WTC11 (cell line): ENCODE measurements at regions not wholly inside any gene's neighbourhood (a gene's known extent, or its start where the extent isn't known, plus 50 kb on each side); places are given as distances from the start of the nearest gene placed in this dataset.

Experiments used
- CREB1 ChIP-seq: sonication (generic); formaldehyde crosslinking; IDR thresholded peaks from 2 replicates; pipeline ENCODE4 v1.8.0; 2023; ENCODE audit warnings: mild to moderate bottlenecking, missing genetic modification reagents
- MXD4 ChIP-seq: fragments of 250-450 bp; sonication (Bioruptor Pico); IDR thresholded peaks from 2 replicates; pipeline ENCODE4 v1.8.0; 2021; ENCODE audit warnings: mild to moderate bottlenecking, moderate library complexity, borderline replicate concordance
- ZBTB21 ChIP-seq: sonication (generic); formaldehyde crosslinking; IDR thresholded peaks from 2 replicates; pipeline ENCODE4 v1.8.1; 2023; ENCODE audit warnings: mild to moderate bottlenecking, missing genetic modification reagents, borderline replicate concordance
- TF ChIP-seq, protein P1 (sequence below): fragments of 200-600 bp; IDR thresholded peaks from 2 replicates; pipeline ENCODE4 v1.8.0; 2022; ENCODE audit warnings: antibody characterized with exemption
- TF ChIP-seq, protein P2 (sequence below): sonication (generic); formaldehyde crosslinking; IDR thresholded peaks from 2 replicates; pipeline ENCODE4 v1.8.0; 2022; ENCODE audit warnings: mild to moderate bottlenecking, missing genetic modification reagents

DNA sequence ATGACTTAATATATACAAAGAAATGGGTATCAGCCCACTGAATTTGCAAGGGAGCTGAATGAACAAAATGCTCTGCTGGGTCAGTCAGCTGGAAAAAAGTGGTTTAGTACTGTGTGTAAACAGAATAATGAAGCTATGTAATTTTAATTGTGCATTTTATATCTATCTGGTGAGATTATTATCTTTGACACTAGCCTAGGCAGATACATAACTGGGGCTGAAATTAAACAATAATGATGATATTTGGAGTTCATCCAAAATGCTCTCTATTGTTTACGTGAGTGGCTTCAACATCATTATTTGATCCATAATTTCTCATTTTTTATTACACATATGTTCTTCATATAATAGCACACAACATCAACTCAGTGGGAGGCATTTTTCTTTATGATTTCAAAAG lies 208.5 kb upstream of the SNX7 start:
- TF ChIP-seq ZBTB21 (no peak), MXD4 (CRISPR knock-in tag) (no peak), CREB1 (CRISPR knock-in tag) (no peak)
- TF ChIP-seq, protein P1, sequence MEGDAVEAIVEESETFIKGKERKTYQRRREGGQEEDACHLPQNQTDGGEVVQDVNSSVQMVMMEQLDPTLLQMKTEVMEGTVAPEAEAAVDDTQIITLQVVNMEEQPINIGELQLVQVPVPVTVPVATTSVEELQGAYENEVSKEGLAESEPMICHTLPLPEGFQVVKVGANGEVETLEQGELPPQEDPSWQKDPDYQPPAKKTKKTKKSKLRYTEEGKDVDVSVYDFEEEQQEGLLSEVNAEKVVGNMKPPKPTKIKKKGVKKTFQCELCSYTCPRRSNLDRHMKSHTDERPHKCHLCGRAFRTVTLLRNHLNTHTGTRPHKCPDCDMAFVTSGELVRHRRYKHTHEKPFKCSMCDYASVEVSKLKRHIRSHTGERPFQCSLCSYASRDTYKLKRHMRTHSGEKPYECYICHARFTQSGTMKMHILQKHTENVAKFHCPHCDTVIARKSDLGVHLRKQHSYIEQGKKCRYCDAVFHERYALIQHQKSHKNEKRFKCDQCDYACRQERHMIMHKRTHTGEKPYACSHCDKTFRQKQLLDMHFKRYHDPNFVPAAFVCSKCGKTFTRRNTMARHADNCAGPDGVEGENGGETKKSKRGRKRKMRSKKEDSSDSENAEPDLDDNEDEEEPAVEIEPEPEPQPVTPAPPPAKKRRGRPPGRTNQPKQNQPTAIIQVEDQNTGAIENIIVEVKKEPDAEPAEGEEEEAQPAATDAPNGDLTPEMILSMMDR: no peak
- TF ChIP-seq, protein P2, sequence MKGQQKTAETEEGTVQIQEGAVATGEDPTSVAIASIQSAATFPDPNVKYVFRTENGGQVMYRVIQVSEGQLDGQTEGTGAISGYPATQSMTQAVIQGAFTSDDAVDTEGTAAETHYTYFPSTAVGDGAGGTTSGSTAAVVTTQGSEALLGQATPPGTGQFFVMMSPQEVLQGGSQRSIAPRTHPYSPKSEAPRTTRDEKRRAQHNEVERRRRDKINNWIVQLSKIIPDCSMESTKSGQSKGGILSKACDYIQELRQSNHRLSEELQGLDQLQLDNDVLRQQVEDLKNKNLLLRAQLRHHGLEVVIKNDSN (CRISPR knock-in tag): no peak
